Endothelial cell of umbilical vein (primary cell): ENCODE measurements at regions not wholly inside any gene's neighbourhood (a gene's known extent, or its start where the extent isn't known, plus 50 kb on each side); places are given as distances from the start of the nearest gene placed in this dataset.

Experiments
- BruUV-seq: library from RNA; stranded (reverse); fragments of 400-500 nt; replicated peaks from 2 replicates; lab custom pipeline; 2021; lab: Mats Ljungman, UMichigan
- CTCF ChIA-PET: fragments of 300-600, 350-600 bp; sonication (Branson Sonifier 250); formaldehyde crosslinking; loops from one replicate; lab custom pipeline; 2021; ENCODE audit warnings: antibody characterized with exemption, inconsistent platforms; lab: Charles Lee
- POLR2A ChIA-PET: fragments of 300-600, 350-600 bp; sonication (Branson Sonifier 250); formaldehyde crosslinking; loops from one replicate; lab custom pipeline; 2021; ENCODE audit warnings: antibody characterized with exemption, inconsistent platforms; lab: Charles Lee
- DNase-seq: peaks from one replicate; pipeline ENCODE4 v3.0.0-alpha.2; 2011; ENCODE audit warnings: low read depth, low spot score
- FAIRE-seq: peaks from 2 replicates; lab custom pipeline; 2011; peaks lifted over from hg19 to GRCh38; lab: Jason Lieb, UNC
- H2AFZ ChIP-seq: 2 replicates; pipeline ENCODE4 v1.6.0; 2012; ENCODE audit warnings: low read depth, low read length, control low read depth, inconsistent platforms
- H3K27ac ChIP-seq: 2 replicates; pipeline ENCODE4 v1.5.1; 2011; ENCODE audit warnings: low read depth, mild to moderate bottlenecking, control low read depth, low read length, moderate library complexity; ENCODE audit not compliant: insufficient read depth
- H3K27me3 ChIP-seq, 2 experiments: 2 replicates each; pipeline versions ENCODE4 v1.6.0 to v1.6.1; 2011; ENCODE audit warnings: low read length in 2 of 2, mixed read lengths in 1 of 2; ENCODE audit not compliant: control insufficient read depth in 2 of 2, insufficient read depth in 2 of 2
- H3K36me3 ChIP-seq, 2 experiments: 2 replicates in 1 of 2; 3 replicates in 1 of 2; pipeline ENCODE4 v1.5.1; 2011; ENCODE audit warnings: low read length in 2 of 2, mild to moderate bottlenecking in 1 of 2, moderate library complexity in 1 of 2; ENCODE audit not compliant: control insufficient read depth in 2 of 2, insufficient read depth in 2 of 2; ENCODE audit errors: extremely low read depth in 1 of 2
- H3K4me1 ChIP-seq: 3 replicates; pipeline ENCODE4 v1.5.1; 2011; ENCODE audit warnings: mild to moderate bottlenecking, low read length; ENCODE audit not compliant: control insufficient read depth, insufficient read depth; ENCODE audit errors: extremely low read depth
- H3K4me2 ChIP-seq: 2 replicates; pipeline ENCODE4 v1.6.1; 2011; ENCODE audit warnings: low read length, control low read depth, mixed read lengths; ENCODE audit not compliant: insufficient read depth
- H3K4me3 ChIP-seq, 3 experiments: fragments of 200-600 bp in 1 of 3; sonication (generic), shearing (Covaris generic) in 1 of 3; replicated peaks in 1 of 3; 2 replicates each; pipeline ENCODE4 v1.5.1; 2011 to 2016; ENCODE audit warnings: control low read depth in 3 of 3, low read length in 3 of 3, mild to moderate bottlenecking in 2 of 3, inconsistent platforms in 1 of 3, low read depth in 1 of 3, moderate library complexity in 1 of 3; ENCODE audit not compliant: insufficient read depth in 1 of 3
- H3K79me2 ChIP-seq: 2 replicates; pipeline ENCODE4 v1.6.0; 2012; ENCODE audit warnings: low read length, inconsistent platforms; ENCODE audit not compliant: control insufficient read depth, insufficient read depth
- H3K9ac ChIP-seq: replicated peaks from 2 replicates; pipeline ENCODE3; 2011; ENCODE audit warnings: low read length, control low read depth; ENCODE audit not compliant: insufficient read depth; ENCODE audit errors: extremely low read depth
- H3K9me1 ChIP-seq: replicated peaks from 3 replicates; pipeline ENCODE4 v1.6.0; 2011; ENCODE audit warnings: mild to moderate bottlenecking, low read length; ENCODE audit not compliant: control insufficient read depth, insufficient read depth; ENCODE audit errors: extremely low read depth
- H3K9me3 ChIP-seq: replicated peaks from 2 replicates; pipeline ENCODE4 v1.5.1; 2012; ENCODE audit warnings: low read length, inconsistent platforms; ENCODE audit not compliant: control insufficient read depth, insufficient read depth
- H4K20me1 ChIP-seq: replicated peaks from 2 replicates; pipeline ENCODE3; 2011; ENCODE audit warnings: mild to moderate bottlenecking, low read length; ENCODE audit not compliant: control insufficient read depth, insufficient read depth; ENCODE audit errors: extremely low read depth
- CTCF ChIP-seq, 2 donors: IDR thresholded peaks; 1 replicate in 1 of 2; 2 replicates in 1 of 2; pipeline ENCODE4 v1.5.1; 2011; ENCODE audit warnings: low read length in 2 of 2, mild to moderate bottlenecking in 2 of 2, moderate library complexity in 2 of 2, control low read depth in 1 of 2, inconsistent platforms in 1 of 2, low read depth in 1 of 2; ENCODE audit not compliant: insufficient read depth in 1 of 2; ENCODE audit errors: extremely low read depth in 1 of 2
- EZH2 ChIP-seq: IDR thresholded peaks from 2 replicates; pipeline ENCODE4 v1.6.1; 2012; ENCODE audit warnings: borderline replicate concordance, low read depth, mild to moderate bottlenecking, moderate library complexity, low read length, inconsistent platforms; ENCODE audit not compliant: severe bottlenecking
- FOS ChIP-seq: IDR thresholded peaks from 2 replicates; pipeline ENCODE4 v1.6.1; 2011; ENCODE audit warnings: mild to moderate bottlenecking, low read length, moderate library complexity, borderline replicate concordance; ENCODE audit not compliant: insufficient read depth
- GATA2 ChIP-seq: IDR thresholded peaks from 2 replicates; pipeline ENCODE4 v1.7.0; 2011; ENCODE audit warnings: low read depth, mild to moderate bottlenecking, moderate library complexity, mixed read lengths, low read length; ENCODE audit not compliant: insufficient read length, insufficient read depth
- JUN ChIP-seq: IDR thresholded peaks from 2 replicates; pipeline ENCODE4 v1.6.1; 2011; ENCODE audit warnings: borderline replicate concordance, low read depth; ENCODE audit not compliant: insufficient read length, insufficient read depth
- MAX ChIP-seq: IDR thresholded peaks from 2 replicates; pipeline ENCODE4 v1.6.1; 2011; ENCODE audit not compliant: insufficient read depth, insufficient read length
- MYC ChIP-seq: IDR thresholded peaks from one replicate; pipeline ENCODE4 v1.6.1; 2011; ENCODE audit warnings: mild to moderate bottlenecking, low read depth, low read length
- POLR2A ChIP-seq: IDR thresholded peaks from 2 replicates; pipeline ENCODE4 v1.6.1; 2012; ENCODE audit warnings: low read depth, mild to moderate bottlenecking, control low read depth, low read length
- POLR2AphosphoS5 ChIP-seq: IDR thresholded peaks from 2 replicates; pipeline ENCODE4 v1.6.1; 2012; ENCODE audit warnings: low read depth, mild to moderate bottlenecking, control low read depth, low read length, moderate library complexity; ENCODE audit not compliant: insufficient read depth
- dilution Hi-C: fragments of 300-500 bp; cut with MboI; formaldehyde crosslinking; loops from one replicate; pipeline ENCODE4 v1.15.0; 2019; ENCODE audit warnings: low sequenced_read_pairs; ENCODE audit not compliant: extremely low pct_ligation_motif_present
- intact Hi-C: fragments of 100-400 bp; cut with micrococcal nuclease; formaldehyde crosslinking; loops from one replicate; pipeline ENCODE4 v1.10.0; 2022

GRCh38 chr7:26598867-26599266 is 265.5 kb downstream of the SKAP2 start:
- intact Hi-C loops = no loop called here
- Histone ChIP-seq H3K4me1 (no peaks in the 10 kb centered on the region), H3K79me2 (no peaks in the 10 kb centered on the region), H3K9ac (no peak overlapping the region), H3K27me3 (peaks cover 5 to 7% of the 10 kb centered on the region in 2 experiments), H2AFZ (no peak overlapping the region), H3K27ac (no peak overlapping the region), H4K20me1 (no peaks in the 10 kb centered on the region), H3K9me1 (no peaks in the 10 kb centered on the region), H3K36me3 (no peaks in the 10 kb centered on the region), H3K4me2 (no peak overlapping the region), H3K9me3 (no peaks in the 10 kb centered on the region), H3K4me3 (no peak overlapping the region)
- dilution Hi-C loops = no loop called here
- no TSS peak for BruUV-seq
- ChIA-PET POLR2A (no interaction called here), CTCF (no interaction called here)
- TF ChIP-seq CTCF (IDR thresholded peaks at IDR 0.05; ENCODE audit: extremely low read depth in 1 of 2, insufficient read depth in 1 of 2, low read depth in 1 of 2, low read length in 2 of 2) (no peak), JUN (no peak), POLR2A (no peak), POLR2AphosphoS5 (no peak), MAX (no peak), EZH2 (no peak), MYC (no peak), GATA2 (no peak), FOS (no peak)
- DNase-seq = no peak
- no peak for FAIRE-seq
